ENCODE measurements at regions not wholly inside any gene's neighbourhood (a gene's known extent, or its start where the extent isn't known, plus 50 kb on each side); places are given as distances from the start of the nearest gene placed in this dataset.
A peak's percentile ranks its signal among the peaks of the same experiment; 100 is the strongest.
"Not testable (repeated sequence)": the region's sequence is repeated elsewhere in the genome, so short reads cannot be mapped to it uniquely, and the experiment has no call there.

DNA sequence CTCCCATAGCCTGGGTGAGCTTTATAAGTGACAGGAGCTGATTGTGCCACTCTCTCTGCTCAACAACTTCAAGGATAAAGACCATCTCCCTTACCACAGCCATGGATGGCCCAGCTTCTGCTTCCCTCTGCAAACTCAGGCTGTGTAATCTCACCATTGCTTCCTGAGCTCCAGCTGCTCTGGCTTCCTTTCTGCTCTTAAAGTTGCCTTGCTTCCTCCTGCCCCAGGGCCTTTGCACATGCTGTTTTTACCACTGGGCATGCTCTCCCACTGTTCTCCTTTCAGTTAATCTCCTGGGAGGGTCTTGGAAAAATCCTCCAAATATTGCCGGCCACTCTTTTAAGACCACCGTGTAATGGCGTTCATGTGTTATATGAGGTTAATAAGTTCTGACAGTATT, 265.1 kb upstream of the C16orf82 start:
- no peak for DNase-seq

GRCh38 chr16:26802440-26802839, 264.3 kb upstream of the C16orf82 start:
- no peak for DNase-seq

- DNase-seq, result no peak
Measured at GRCh38 chr16:26802965-26803364, 263.8 kb upstream of the C16orf82 start.

- peak; percentile 58 for DNase-seq
Measured at GRCh38 chr16:26806657-26807056, 260.1 kb upstream of the C16orf82 start.

DNA sequence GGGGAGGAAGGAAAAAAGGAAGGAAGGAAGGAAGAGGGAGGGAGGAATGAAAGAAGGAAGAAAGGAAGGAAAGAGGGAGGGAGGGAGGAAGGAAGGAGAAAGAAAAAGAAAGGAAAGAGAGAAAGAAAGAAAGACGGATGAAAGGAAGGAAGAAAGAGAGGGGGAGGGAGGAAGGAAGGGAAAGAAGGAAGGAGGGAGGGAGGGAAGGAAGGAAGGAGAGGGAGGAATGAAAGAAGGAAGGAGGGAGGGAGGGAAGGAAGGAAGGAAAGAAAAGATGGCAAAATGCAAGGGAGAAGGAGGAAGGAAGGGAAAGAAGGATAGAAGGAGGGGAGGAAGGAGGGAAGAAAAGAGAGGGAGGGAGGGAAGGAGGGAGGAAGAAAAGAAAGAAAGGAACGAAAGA, 257.3 kb upstream of the C16orf82 start:
- no peak for DNase-seq

DNA sequence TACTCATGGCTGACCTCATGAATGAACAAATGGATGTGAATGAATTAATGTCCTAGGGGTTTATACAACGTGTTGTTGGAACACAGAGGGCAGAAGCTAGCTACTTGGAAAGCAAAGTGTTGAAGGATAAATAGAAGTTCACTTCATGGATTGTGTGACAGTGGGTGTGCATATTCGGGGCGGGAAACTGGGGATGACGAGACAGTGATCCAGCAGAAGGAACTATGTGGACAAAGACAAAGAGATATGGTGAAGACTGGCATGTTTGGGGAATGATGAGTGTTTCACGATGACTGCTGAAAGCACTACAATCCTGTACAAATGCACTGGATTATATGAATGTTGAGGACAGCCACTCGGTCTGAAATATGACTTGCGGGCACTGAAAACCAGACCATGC, 250.5 kb upstream of the C16orf82 start:
- no peak for DNase-seq

DNA sequence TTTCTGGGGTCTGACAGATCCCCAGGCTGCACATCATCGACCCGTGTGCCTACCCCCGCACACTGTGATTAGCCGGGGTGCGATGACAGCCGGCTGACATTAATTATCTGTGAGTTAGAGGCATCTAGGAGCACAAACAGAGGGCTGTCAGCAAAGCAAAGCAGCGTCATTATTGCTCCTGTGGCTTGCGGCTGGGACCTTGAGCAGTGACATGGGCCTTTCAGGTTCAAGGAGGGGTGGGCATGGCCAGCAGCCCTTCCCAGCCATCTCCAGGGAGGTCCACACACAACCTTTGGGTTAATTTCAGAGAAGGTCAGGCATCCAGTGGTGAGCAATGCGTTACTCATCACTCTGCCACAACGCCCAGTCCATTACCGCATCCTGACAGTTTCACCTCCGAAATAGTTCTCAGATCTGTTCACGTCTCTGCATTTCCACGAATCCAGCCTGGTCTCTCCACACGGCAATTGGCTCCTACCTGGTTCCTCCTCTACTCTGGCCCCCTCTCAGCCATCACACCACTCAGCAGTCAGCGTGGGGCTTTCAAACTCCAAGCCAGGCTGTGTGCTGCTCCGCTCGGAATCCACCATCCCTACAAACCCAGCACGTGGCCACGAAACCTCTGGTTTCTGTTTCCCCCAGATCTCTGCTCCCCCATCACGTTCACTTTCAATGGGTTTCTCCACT, 249.7 kb upstream of the C16orf82 start:
- no peak for DNase-seq

GRCh38 chr16:26818393-26818792, 248.3 kb upstream of the C16orf82 start:
- no peak for DNase-seq

DNA sequence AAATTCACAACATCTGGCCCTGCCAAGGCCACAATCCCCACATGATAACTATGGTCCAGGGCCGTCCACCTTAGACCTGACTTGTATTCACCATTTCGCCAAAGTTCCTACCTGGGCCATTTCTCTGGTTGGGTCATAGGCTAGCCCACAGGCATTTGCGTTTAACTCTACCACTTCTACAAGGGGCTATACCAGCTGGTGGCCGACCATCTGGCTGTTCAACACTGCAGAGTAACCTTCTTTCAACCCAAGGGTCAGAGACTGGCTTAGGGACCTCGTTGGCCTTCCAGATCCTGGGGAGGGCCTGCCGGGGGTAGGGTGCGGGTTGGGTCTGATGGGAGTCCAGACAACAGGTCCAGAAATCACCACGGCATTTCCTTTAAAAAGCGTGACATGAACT, 242.3 kb upstream of the C16orf82 start:
- DNase-seq, result no peak

DNA sequence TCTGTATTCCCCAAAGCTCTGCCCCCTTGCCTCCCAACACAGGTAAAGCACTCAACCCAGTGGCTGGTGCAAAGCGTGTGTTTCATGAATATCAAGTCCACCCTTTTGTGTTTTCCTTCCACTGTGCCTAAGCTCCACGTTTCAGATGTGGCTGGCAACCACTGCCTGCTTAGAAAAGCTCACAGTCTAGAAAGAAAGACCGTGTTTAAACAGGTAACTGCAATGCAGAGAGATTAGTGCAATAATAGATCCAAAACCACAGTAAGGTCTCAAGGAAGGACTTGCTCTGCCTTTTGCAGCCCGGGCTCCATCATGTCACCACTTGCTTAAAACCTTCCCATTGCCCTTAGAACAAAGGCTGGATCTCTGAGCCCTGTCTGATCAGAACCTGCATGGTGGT, 240.2 kb upstream of the C16orf82 start:
- DNase-seq, result no peak

DNA sequence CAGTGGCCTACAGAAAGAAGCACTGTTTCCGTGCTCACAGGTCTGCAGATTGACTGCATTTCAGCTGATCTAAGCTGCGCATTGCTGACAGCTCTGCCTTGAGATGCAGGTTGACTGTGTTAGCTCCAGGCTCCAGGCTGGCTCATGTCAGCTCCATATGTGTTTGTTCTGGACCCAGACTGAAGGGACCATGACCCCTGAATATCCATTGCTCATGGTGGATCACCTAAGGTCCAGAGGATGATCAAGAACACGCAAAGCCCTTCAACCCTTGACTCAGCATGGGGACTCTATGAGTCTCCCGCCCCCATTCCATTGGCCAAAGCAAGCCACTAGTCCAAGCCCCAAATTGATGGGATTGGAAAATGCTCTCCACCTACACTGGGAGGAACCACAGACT, 239.3 kb upstream of the C16orf82 start:
- no peak for DNase-seq

DNA sequence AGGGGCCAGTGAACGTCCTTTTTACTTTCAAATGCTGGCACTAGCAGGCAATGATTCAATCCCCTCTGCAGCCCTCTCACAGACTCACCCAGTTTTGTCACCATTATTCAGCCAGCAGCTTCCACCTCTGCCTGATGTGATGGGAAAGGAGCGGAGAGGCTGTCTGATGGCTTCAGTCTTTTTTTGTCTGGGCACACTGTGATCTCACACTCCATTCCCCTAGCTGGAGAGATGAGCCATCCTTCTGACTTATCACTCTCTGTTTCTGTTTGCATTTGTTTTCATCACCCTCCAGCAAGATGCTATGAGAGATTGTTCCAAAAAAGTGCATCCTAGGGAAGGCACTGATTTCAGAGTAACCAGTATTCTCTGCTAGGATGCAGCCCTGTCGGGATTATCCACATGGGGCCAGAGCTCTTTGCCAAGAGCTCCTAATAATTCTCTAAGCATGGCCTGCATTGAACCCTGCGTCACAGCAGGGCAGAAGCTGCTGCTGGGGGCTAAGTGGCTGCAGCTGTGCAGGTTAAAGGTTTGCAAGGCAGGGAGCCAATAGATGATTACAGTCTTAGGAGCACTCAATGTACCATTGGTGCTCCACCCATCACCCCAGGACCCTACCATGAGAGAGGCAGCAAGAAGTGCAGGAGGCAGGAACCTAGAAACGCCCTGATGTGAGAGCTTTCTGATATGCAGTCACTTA, 236.1 kb upstream of the C16orf82 start:
- DNase-seq, result no peak

GRCh38 chr16:26836114-26836513, 230.6 kb upstream of the C16orf82 start:
- not testable (repeated sequence) for DNase-seq

GRCh38 chr16:26838931-26839330, 227.8 kb upstream of the C16orf82 start:
- DNase-seq, result no peak

DNA sequence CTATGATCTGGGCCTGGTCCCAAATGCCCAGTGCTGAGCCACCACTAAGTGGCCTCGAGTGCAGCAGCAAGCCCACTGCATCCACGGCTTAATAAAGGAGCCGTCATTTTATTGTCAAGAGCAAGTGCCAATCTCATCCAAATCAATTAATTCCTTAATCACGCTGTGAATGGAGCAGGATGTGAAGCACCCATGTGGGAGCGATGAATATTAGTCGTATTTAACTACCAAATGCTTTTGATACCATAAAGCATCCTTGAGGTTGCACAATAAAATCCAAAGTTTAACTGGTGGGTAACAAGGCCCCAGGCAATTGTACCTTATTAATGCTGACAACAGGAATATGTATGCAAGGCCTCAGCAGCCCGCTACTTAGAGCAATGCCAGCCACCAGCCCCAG, 226.0 kb upstream of the C16orf82 start:
- no peak for DNase-seq

GRCh38 chr16:26856271-26856670, 210.5 kb upstream of the C16orf82 start:
- no peak for DNase-seq

- no peak for DNase-seq
Measured at GRCh38 chr16:26856791-26857190, 209.9 kb upstream of the C16orf82 start.

GRCh38 chr16:26857371-26857770, 209.4 kb upstream of the C16orf82 start:
- no peak for DNase-seq

GRCh38 chr16:26860506-26860905, 206.2 kb upstream of the C16orf82 start:
- no peak for DNase-seq

GRCh38 chr16:26863931-26864330, 202.8 kb upstream of the C16orf82 start:
- peak; percentile 37 for DNase-seq

DNA sequence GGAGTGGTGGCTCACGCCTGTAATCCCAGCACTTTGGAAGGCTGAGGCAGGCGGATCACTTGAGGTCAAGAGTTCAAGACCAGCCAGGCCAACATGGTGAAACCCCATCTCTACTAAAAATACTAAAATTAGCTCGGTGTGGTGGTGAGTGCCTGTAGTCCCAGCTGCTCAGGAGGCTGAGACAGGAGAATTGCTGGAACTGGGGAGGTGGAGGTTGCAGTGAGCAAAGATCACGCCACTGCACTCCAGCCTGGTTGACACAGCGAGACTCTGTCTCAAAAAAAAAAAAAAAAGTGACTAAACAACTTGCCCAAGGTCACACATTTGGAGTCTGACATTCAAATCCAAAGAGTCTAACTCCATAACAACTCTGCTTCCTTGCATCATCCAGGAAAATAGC, 192.4 kb upstream of the C16orf82 start:
- DNase-seq, result not testable (repeated sequence)

DNA sequence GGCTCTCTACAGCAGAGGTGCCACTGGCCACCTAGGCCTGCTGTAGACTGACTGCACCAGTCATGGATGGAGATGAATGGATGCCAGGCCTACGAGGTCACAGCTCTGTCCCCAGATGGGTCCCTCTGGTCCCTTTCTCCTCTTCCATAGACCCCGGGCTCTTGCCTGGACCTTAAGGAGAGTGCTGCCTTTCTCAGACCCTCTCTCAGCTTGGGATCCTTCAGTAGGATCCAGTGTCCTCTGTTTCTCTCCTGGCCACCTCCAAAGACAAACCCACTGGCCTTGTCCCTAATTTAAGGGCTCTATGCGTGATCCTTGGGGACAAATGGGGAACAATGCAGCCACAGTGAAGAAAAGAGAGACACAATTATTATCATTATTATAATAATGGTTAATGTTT, 189.3 kb upstream of the C16orf82 start:
- no peak for DNase-seq

GRCh38 chr16:26885674-26886073, 181.1 kb upstream of the C16orf82 start:
- DNase-seq, result no peak

- DNase-seq, result no peak
Measured at GRCh38 chr16:26889740-26890139, 177.0 kb upstream of the C16orf82 start.
